C4-2B (cell line): ENCODE measurements at regions not wholly inside any gene's neighbourhood (a gene's known extent, or its start where the extent isn't known, plus 50 kb on each side); places are given as distances from the start of the nearest gene placed in this dataset.

Experiments used
- H3K27ac ChIP-seq: fragments of 450-650 bp; 2 replicates; pipeline ENCODE4 v1.5.1; 2017
- CTCF ChIP-seq: fragments of 450-650 bp; conservative IDR thresholded peaks from 2 replicates; pipeline ENCODE4 v1.5.1; 2017; ENCODE audit warnings: mild to moderate bottlenecking
- ZFX ChIP-seq: fragments of 450-650 bp; IDR thresholded peaks from 2 replicates; pipeline ENCODE4 v1.6.1; 2017

- no peak overlapping the region for H3K27ac ChIP-seq
These were observed 182.7 kb downstream of the INHBB start for GRCh38 chr2:120528693-120529076.

DNA sequence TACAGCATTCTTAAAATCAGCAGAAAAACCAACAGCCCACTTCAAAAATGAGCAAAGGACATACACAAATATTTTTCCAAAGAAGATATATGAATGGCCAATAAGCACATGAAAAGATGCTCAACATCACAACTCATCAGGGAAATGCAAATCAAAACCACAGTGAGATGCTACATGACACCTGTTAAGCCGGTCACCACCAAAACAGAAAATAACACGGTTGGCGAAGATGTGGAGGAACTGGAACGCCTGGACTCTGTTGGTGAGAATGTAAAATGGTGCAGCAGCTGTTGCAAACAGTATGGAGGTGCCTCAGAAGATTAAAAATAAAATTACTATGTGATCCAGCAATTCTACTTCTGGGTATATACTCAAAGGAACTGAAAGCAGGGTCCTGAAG lies 184.8 kb downstream of the INHBB start:
- H3K27ac ChIP-seq = no peak overlapping the region
- TF ChIP-seq ZFX = no peak
- TF ChIP-seq CTCF = no peak

More at GRCh38 chr2:120528693-120529076, 182.7 kb downstream of the INHBB start:
- no peak for TF ChIP-seq ZFX
- no peak for TF ChIP-seq CTCF

GRCh38 chr2:120531365-120531764 lies 185.4 kb downstream of the INHBB start:
- no peak overlapping the region for H3K27ac ChIP-seq
- TF ChIP-seq CTCF = no peak
- TF ChIP-seq ZFX = no peak

DNA sequence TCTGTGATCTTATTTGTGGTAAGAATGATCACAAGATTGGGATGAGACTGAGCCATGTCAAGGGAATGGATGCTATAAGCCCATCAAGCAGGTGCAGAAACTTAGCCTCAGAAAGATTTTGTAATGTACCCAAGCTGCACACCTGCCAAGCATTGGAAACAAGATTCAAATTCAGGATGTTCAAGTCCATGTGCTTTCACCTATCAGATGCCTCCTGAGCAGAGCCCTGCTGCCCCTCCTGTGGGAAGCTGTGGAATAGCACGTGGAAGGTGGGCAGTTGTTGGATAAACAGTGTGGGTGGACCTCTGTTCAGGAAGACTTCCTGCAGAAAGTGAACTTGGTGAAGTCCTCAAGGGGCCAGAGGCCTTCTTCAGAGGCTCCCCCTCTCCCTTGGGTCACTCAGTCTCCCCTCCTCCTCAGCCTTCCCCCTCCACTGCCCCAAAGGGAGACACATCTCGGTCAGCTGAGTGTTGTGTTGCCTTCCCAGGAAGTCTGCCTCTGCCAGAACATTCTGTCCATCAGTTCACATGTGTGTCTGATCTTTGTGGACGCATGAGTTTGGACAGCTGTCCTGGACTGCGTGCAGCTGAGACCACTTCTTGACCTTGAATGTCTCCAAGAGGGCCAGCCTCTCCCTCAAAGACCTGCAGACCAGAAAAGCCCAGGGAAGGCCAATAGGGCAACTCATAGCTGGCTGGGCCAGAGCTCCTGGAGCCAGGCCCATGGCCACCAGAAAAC lies 186.1 kb downstream of the INHBB start:
- TF ChIP-seq CTCF (no peak), ZFX (no peak)
- no peak overlapping the region for H3K27ac ChIP-seq

DNA sequence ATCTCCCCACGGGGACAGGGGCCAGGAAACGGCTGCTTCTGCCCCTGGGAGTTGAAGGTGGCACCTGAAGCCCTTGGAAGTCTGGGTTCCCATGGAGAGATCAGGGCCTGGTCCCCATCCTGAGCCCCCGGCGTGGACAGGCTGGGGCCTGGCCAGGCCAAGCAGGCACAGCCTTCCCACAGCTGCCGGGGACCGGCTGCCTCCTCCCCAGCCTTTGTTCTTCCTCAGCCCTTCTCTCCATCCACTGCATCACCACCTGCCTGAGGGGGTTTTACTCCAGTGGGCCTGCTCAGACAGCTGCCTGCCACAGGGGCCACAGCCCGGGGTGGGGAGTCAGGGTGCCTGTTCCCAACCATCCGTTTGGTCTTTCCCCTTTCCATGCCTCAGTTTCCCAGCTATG lies 187.7 kb downstream of the INHBB start:
- TF ChIP-seq ZFX (no peak), CTCF (no peak)
- H3K27ac ChIP-seq = no peak overlapping the region

GRCh38 chr2:120534457-120534856 lies 188.5 kb downstream of the INHBB start:
- TF ChIP-seq ZFX (no peak), CTCF (no peak)
- no peak overlapping the region for H3K27ac ChIP-seq

DNA sequence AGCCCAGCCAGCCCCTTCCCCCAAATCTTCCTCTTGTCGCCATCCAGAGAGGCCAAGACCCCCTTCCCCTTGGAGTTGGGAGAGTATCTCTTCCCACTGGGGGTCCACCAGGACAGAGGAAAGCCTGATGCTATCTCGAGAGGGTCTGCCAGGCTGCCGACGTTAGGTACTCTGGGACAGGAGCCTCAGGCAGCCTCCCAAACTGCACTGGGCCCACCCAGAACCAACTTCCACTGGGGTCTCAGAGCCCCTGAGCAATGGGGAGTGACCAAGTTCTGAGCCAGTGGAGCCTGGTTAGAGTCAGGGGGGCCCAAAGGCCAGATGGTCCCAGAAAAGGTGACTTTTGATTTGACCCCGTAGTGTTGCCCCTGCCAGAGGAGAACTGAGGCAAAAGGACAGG lies 189.1 kb downstream of the INHBB start:
- TF ChIP-seq ZFX = no peak
- TF ChIP-seq CTCF = no peak

More for the DNA sequence above, 189.1 kb downstream of the INHBB start:
- no peak overlapping the region for H3K27ac ChIP-seq
